GM12878 (cell line): ENCODE measurements at regions not wholly inside any gene's neighbourhood (a gene's known extent, or its start where the extent isn't known, plus 50 kb on each side); places are given as distances from the start of the nearest gene placed in this dataset.

Experiments
- ATAC-seq: fragments of 200-7000 bp; cut with Tn5 transposase; 3 replicates; pipeline ENCODE4 v1.9.1; 2020; ENCODE audit warnings: mild to moderate bottlenecking, moderate library complexity
- BruUV-seq: library from RNA; stranded (reverse); fragments of 400-500 nt; replicated peaks from 2 replicates; lab custom pipeline; 2021; lab: Mats Ljungman, UMichigan
- CTCF ChIA-PET: fragments of 300-600 bp; sonication (Branson Sonifier 250); formaldehyde crosslinking; extraction: SDS; loops from one replicate; lab custom pipeline; 2021; ENCODE audit warnings: inconsistent platforms; lab: Yijun Ruan, JAX
- POLR2A ChIA-PET: fragments of 350-600 bp; formaldehyde crosslinking; extraction: SDS; loops from one replicate; lab custom pipeline; 2021; ENCODE audit warnings: inconsistent platforms; lab: Charles Lee
- RAD21 ChIA-PET: fragments of 300-600 bp; sonication (Branson Sonifier 250); formaldehyde crosslinking; loops from one replicate; lab custom pipeline; 2023; ENCODE audit warnings: antibody characterized with exemption; ENCODE audit not compliant: unreplicated experiment; lab: Charles Lee
- SMC1A ChIA-PET: fragments of 300-600 bp; sonication (Branson Sonifier 250); formaldehyde crosslinking; loops from one replicate; lab custom pipeline; 2023; ENCODE audit not compliant: unreplicated experiment, uncharacterized antibody; lab: Charles Lee
- DNase-seq: peaks from one replicate; pipeline ENCODE4 v3.0.0-alpha.2; 2011; ENCODE audit warnings: low read depth, low spot score
- FAIRE-seq: peaks from 3 replicates; lab custom pipeline; 2011; peaks lifted over from hg19 to GRCh38; lab: Jason Lieb, UNC
- H2AFZ ChIP-seq: 2 replicates; pipeline ENCODE4 v1.6.0; 2011; ENCODE audit warnings: low read depth, low read length, control low read depth; ENCODE audit not compliant: control insufficient read depth
- H3K27ac ChIP-seq: 2 replicates; pipeline ENCODE4 v1.5.1; 2011; ENCODE audit warnings: control low read depth; ENCODE audit not compliant: control insufficient read depth, insufficient read depth
- H3K27me3 ChIP-seq, 2 experiments: replicated peaks in 1 of 2; 2 replicates each; pipeline versions ENCODE4 v1.6.0 to v1.6.1; 2011; ENCODE audit warnings: low read length in 1 of 2; ENCODE audit not compliant: control insufficient read depth in 2 of 2, insufficient read depth in 2 of 2
- H3K36me3 ChIP-seq, 2 experiments: 2 replicates each; pipeline ENCODE4 v1.5.1; 2011; ENCODE audit warnings: low read length in 1 of 2; ENCODE audit not compliant: control insufficient read depth in 2 of 2, insufficient read depth in 2 of 2
- H3K4me1 ChIP-seq: 2 replicates; pipeline ENCODE4 v1.6.1; 2011; ENCODE audit warnings: mild to moderate bottlenecking, low read length, moderate library complexity, mixed read lengths; ENCODE audit not compliant: control insufficient read depth, insufficient read depth
- H3K4me2 ChIP-seq: 2 replicates; pipeline ENCODE4 v1.6.0; 2011; ENCODE audit warnings: control low read depth; ENCODE audit not compliant: control insufficient read depth, insufficient read depth
- H3K4me3 ChIP-seq: fragments of 200-600 bp; sonication (generic); 2 replicates; pipeline ENCODE4 v1.5.1; 2016
- H3K79me2 ChIP-seq: 2 replicates; pipeline ENCODE4 v1.6.0; 2011; ENCODE audit warnings: low read length; ENCODE audit not compliant: control insufficient read depth, insufficient read depth
- H3K9ac ChIP-seq: 2 replicates; pipeline ENCODE4 v1.8.0; 2011; ENCODE audit warnings: low read length, control low read depth, mixed read lengths; ENCODE audit not compliant: control insufficient read depth, insufficient read depth
- H3K9me3 ChIP-seq: replicated peaks from 3 replicates; pipeline ENCODE4 v1.5.1; 2011; ENCODE audit warnings: mild to moderate bottlenecking, low read length; ENCODE audit not compliant: control insufficient read depth, insufficient read depth
- H4K20me1 ChIP-seq: 2 replicates; pipeline ENCODE4 v1.6.0; 2011; ENCODE audit not compliant: control insufficient read depth, insufficient read depth
- ESRRA ChIP-seq: IDR thresholded peaks from 2 replicates; pipeline ENCODE4 v1.6.1; 2012; ENCODE audit warnings: mild to moderate bottlenecking, low read length, improper control_type of control experiment
- FOXK2 ChIP-seq: fragments of 450-650 bp; IDR thresholded peaks from 2 replicates; pipeline ENCODE4 v1.6.1; 2017; ENCODE audit warnings: mild to moderate bottlenecking, moderate library complexity
- RELA ChIP-seq: fragments of 450-650 bp; IDR thresholded peaks from 2 replicates; pipeline ENCODE4 v1.8.0; 2014; ENCODE audit warnings: borderline replicate concordance; ENCODE audit not compliant: partially characterized antibody
- RUNX3 ChIP-seq: IDR thresholded peaks from 2 replicates; pipeline ENCODE4 v1.6.1; 2012; ENCODE audit warnings: low read length, inconsistent platforms
- SP1 ChIP-seq: IDR thresholded peaks from one replicate; pipeline ENCODE4 v1.6.1; 2011; ENCODE audit warnings: low read depth, low read length
- SREBF2 ChIP-seq: IDR thresholded peaks from 2 replicates; pipeline ENCODE4 v1.6.1; 2012; ENCODE audit warnings: mild to moderate bottlenecking, low read length
- TCF7 ChIP-seq: IDR thresholded peaks from 2 replicates; pipeline ENCODE4 v1.6.1; 2014; ENCODE audit warnings: antibody characterized with exemption, borderline replicate concordance
- ZBED1 ChIP-seq: IDR thresholded peaks from 2 replicates; pipeline ENCODE4 v1.6.1; 2016; ENCODE audit warnings: borderline replicate concordance
- ZNF217 ChIP-seq: fragments of 450-650 bp; IDR thresholded peaks from 2 replicates; pipeline ENCODE4 v1.6.1; 2017; ENCODE audit warnings: antibody characterized with exemption, mild to moderate bottlenecking
- ZNF274 ChIP-seq: IDR thresholded peaks from one replicate; pipeline ENCODE4 v1.8.0; 2011; ENCODE audit not compliant: insufficient read length, insufficient read depth
- WGBS: methylation state at CpG from one replicate; pipeline ENCODE4 v1.1.6; 2016; ENCODE audit warnings: low lambda C conversion rate; ENCODE audit not compliant: insufficient replicate concordance, insufficient coverage; ENCODE audit errors: missing lambda C conversion rate; 5-methylcytosine and 5-hydroxymethylcytosine counted together
- in situ Hi-C: fragments of 300-500 bp; cut with MboI; formaldehyde crosslinking; loops from 9 replicates; pipeline ENCODE4 v1.14.3; 2018; ENCODE audit warnings: mixed read lengths
- intact Hi-C: fragments of 100-400 bp; cut with micrococcal nuclease; formaldehyde crosslinking; loops from one replicate; pipeline ENCODE4 v1.14.2; 2022; ENCODE audit not compliant: unreplicated experiment
- TF ChIP-seq, protein P1 (sequence below): IDR thresholded peaks from 2 replicates; pipeline ENCODE4 v1.6.1; 2012; ENCODE audit warnings: low read depth, low read length, improper control_type of control experiment

DNA sequence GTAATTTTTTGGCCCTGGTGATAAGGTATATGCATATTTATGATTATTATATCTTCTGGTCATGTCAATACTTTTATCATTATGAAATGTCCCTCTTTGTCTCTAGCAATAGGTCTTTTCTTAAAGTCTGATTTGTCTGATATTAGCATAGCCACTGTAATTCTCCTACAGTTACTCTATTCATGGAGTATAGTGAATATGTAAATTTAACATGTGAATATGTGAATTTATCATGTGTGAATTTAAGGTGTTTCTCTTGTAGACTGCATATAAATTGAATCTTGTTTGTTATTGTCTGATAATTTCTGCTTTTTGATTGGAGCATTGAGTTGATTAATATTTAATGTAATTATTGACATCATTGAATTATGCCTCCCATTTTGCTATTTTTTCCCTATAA, 259.4 kb downstream of the HRH4 start (continued):
- no peak for TF ChIP-seq TCF7
- TF ChIP-seq RUNX3, result no peak

DNA sequence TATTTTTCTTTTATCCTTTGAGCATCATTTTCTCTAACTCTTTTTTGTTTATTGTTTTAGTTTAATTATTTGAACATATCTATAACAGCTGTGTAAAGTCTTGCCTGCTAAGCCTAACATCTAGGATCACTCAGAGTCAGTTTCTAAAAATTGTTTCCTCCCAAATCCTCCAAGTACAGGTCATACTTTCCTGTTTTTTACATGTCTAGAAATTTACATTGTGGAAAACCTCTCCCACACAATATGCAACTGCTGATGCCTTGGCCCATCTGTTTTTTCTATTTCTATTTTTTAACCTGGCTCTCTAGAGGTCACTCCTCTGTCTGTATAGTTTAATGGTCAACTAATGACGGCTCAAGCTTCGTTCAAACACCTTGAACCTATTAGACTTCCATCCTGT, 261.0 kb downstream of the HRH4 start:
- H3K27me3 ChIP-seq, result no peaks in the 10 kb centered on the region

More for the DNA sequence above, 261.0 kb downstream of the HRH4 start:
- H3K79me2 ChIP-seq, result no peaks in the 10 kb centered on the region
- no peaks in the 10 kb centered on the region for H3K4me1 ChIP-seq
- ChIA-PET CTCF (interaction anchor here (8.5 kb wide), 1 partner anchor 235 kb away, joined by 129 read pairs; no protein-coding TSS in a partner anchor), SMC1A (interaction anchor here (0.7 to 1.0 kb wide), 2 partner anchors 232 to 435 kb away, joined by 3 read pairs; no protein-coding TSS in a partner anchor), POLR2A (no interaction called here), RAD21 (no interaction called here)
- H3K27ac ChIP-seq, result no peak overlapping the region
- H3K4me2 ChIP-seq, result no peak overlapping the region
- DNase-seq (no peak), ATAC-seq (no peak), FAIRE-seq (no peak)
- no peaks in the 10 kb centered on the region for H4K20me1 ChIP-seq
- no peaks in the 10 kb centered on the region for H3K9me3 ChIP-seq
- no peak overlapping the region for H3K9ac ChIP-seq
- H3K4me3 ChIP-seq, result no peak overlapping the region
- H2AFZ ChIP-seq, result no peak overlapping the region
- intact Hi-C loops (no loop called here), in situ Hi-C loops (no loop called here)
- H3K36me3 ChIP-seq, result no peaks in the 10 kb centered on the region
- TF ChIP-seq ZBED1 (no peak), RELA (no peak), ZNF217 (no peak), ESRRA (no peak), SREBF2 (no peak), FOXK2 (no peak), SP1 (no peak), ZNF274 (no peak)
- TF ChIP-seq, protein P1, sequence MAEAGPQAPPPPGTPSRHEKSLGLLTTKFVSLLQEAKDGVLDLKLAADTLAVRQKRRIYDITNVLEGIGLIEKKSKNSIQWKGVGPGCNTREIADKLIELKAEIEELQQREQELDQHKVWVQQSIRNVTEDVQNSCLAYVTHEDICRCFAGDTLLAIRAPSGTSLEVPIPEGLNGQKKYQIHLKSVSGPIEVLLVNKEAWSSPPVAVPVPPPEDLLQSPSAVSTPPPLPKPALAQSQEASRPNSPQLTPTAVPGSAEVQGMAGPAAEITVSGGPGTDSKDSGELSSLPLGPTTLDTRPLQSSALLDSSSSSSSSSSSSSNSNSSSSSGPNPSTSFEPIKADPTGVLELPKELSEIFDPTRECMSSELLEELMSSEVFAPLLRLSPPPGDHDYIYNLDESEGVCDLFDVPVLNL, result no peak
- WGBS, result 0% methylated on average over 2 of the region's 2 CpGs
- no TSS peak for BruUV-seq
